ENCODE measurements at regions not wholly inside any gene's neighbourhood (a gene's known extent, or its start where the extent isn't known, plus 50 kb on each side); places are given as distances from the start of the nearest gene placed in this dataset.

GRCh38 chr7:157469181-157470016 is 132.6 kb downstream of the DNAJB6 start:
- Histone ChIP-seq H3K14ac (ENCODE audit: insufficient read length) (no peak overlapping the region), H3K56ac (replicated peaks; ENCODE audit: insufficient read length, low read depth, low read length) (no peak overlapping the region), H4K91ac (replicated peaks; ENCODE audit: insufficient read length, low read length) (no peak overlapping the region), H2BK15ac (ENCODE audit: low read length) (no peak overlapping the region), H3K79me1 (ENCODE audit: low read depth, low read length) (no peaks in the 10 kb centered on the region), H3K36me3 (ENCODE audit: control insufficient read depth in 2 of 4, insufficient read depth in 4 of 4, low read length in 3 of 4) (no peaks in the 10 kb centered on the region), H3K27ac (ENCODE audit: low read depth, low read length) (no peak overlapping the region), H2AFZ (ENCODE audit: low read length) (no peak overlapping the region), H4K20me1 (replicated peaks in 1 of 2; ENCODE audit: control insufficient read depth in 1 of 2, insufficient read depth in 2 of 2, low read length in 2 of 2) (no peaks in the 10 kb centered on the region), H2AK5ac (ENCODE audit: low read depth, low read length) (no peak overlapping the region), H3K23ac (ENCODE audit: insufficient read length) (no peak overlapping the region), H2BK12ac (ENCODE audit: low read depth, low read length) (no peak overlapping the region), H3K23me2 (ENCODE audit: low read depth, low read length) (no peaks in the 10 kb centered on the region), H2BK5ac (ENCODE audit: low read depth, low read length) (no peak overlapping the region), H3K18ac (ENCODE audit: extremely low read depth, low read length) (no peak overlapping the region), H2BK20ac (ENCODE audit: low read length) (no peak overlapping the region), H2BK120ac (replicated peaks; ENCODE audit: low read depth, low read length) (no peak overlapping the region), H3K27me3 (replicated peaks in 1 of 4; ENCODE audit: control insufficient read depth in 3 of 4, extremely low read depth in 1 of 4, insufficient read depth in 3 of 4, low read length in 3 of 4) (peaks cover 0 to 11% (median 1%) of the 10 kb centered on the region in 4 experiments; a peak in 3 of 7 replicates), H3K4ac (replicated peaks; ENCODE audit: insufficient read length, low read depth, low read length) (no peak overlapping the region), H4K5ac (ENCODE audit: insufficient read length, low read depth, low read length) (no peak overlapping the region), H3K79me2 (ENCODE audit: control insufficient read depth in 1 of 2, insufficient read depth in 2 of 2, low read length in 2 of 2) (no peaks in the 10 kb centered on the region), H3K9ac (replicated peaks in 1 of 4; ENCODE audit: extremely low read depth in 1 of 4, low read depth in 3 of 4, low read length in 3 of 4) (no peak overlapping the region), H3K4me2 (ENCODE audit: insufficient read depth in 1 of 2, low read depth in 2 of 2, low read length in 2 of 2) (no peak overlapping the region), H3K4me3 (ENCODE audit: extremely low read depth in 1 of 4, insufficient read depth in 2 of 4, low read depth in 3 of 4, low read length in 4 of 4) (no peak overlapping the region), H3K4me1 (replicated peaks in 1 of 4; ENCODE audit: control insufficient read depth in 3 of 4, insufficient read depth in 4 of 4, low read length in 3 of 4) (peaks cover 0 to 5% (median 2%) of the 10 kb centered on the region in 4 experiments; a peak in 3 of 7 replicates), H3K9me3 (ENCODE audit: insufficient read depth in 2 of 2, low read depth in 1 of 2, low read length in 1 of 2) (peaks cover 7 to 14% of the 10 kb centered on the region in 2 experiments; a peak in 3 of 4 replicates), H4K8ac (ENCODE audit: extremely low read depth, insufficient read depth, low read length) (no peak overlapping the region)
- CTCF ChIA-PET (ENCODE audit: partially characterized antibody), result interaction anchor here (1.0 to 2.8 kb wide), 2 partner anchors 9 to 11 kb away, joined by 4 to 12 read pairs; no protein-coding TSS in a partner anchor
- DNase-seq (ENCODE audit: low read depth in 1 of 2, low spot score in 2 of 2) (no peak), FAIRE-seq (no peak)
- WGBS, 2 experiments (ENCODE audit: extremely low coverage in 1 of 2, insufficient coverage in 1 of 2, insufficient read length in 1 of 2, insufficient replicate concordance in 2 of 2, low coverage in 1 of 2, low lambda C conversion rate in 2 of 2, missing lambda C conversion rate in 1 of 2), result 86% methylated on average over 23 of the region's 33 CpGs; no CpG with 5 or more reads in 1 of the 2 experiments
- TF ChIP-seq JUN (IDR thresholded peaks at IDR 0.05; ENCODE audit: low read depth, low read length), result no peak
- TF ChIP-seq GABPA (IDR thresholded peaks at IDR 0.05; ENCODE audit: borderline replicate concordance, insufficient read depth, low read length), result no peak
- no peak for TF ChIP-seq EGR1 (IDR thresholded peaks at IDR 0.05; ENCODE audit: borderline replicate concordance, low read depth, low read length)
- no peak for TF ChIP-seq NRF1 (IDR thresholded peaks at IDR 0.05; ENCODE audit: low read depth, low read length)
- TF ChIP-seq HDAC2 (IDR thresholded peaks at IDR 0.05; ENCODE audit: borderline replicate concordance in 1 of 2, low read depth in 2 of 2, low read length in 2 of 2), result no peak
- TF ChIP-seq MAFK (IDR thresholded peaks at IDR 0.05; ENCODE audit: low read depth, low read length), result no peak
- TF ChIP-seq NANOG (IDR thresholded peaks at IDR 0.05; ENCODE audit: insufficient read depth, low read depth, low read length, poor library complexity, severe bottlenecking), result no peak
- no peak for TF ChIP-seq PHF8 (conservative IDR thresholded peaks at IDR 0.05; ENCODE audit: low read depth, low read length)
- POLR2A ChIA-PET (ENCODE audit: partially characterized antibody), result no interaction called here
